H1 (cell line): ENCODE measurements at regions not wholly inside any gene's neighbourhood (a gene's known extent, or its start where the extent isn't known, plus 50 kb on each side); places are given as distances from the start of the nearest gene placed in this dataset.

Experiments
- CBX5 ChIP-seq: fragments of 300-800, 300-1000 bp; sonication (generic); IDR thresholded peaks from 2 replicates; pipeline ENCODE4 v1.7.1; 2016; ENCODE audit warnings: antibody characterized with exemption, low read length, low read depth
- EP300 ChIP-seq, 2 experiments: IDR thresholded peaks; 1 replicate in 1 of 2; 2 replicates in 1 of 2; pipeline ENCODE4 v1.6.1; 2011 to 2012; ENCODE audit warnings: low read depth in 2 of 2, low read length in 2 of 2, mild to moderate bottlenecking in 2 of 2, borderline replicate concordance in 1 of 2, inconsistent platforms in 1 of 2, moderate library complexity in 1 of 2

- no peak for TF ChIP-seq EP300 (IDR thresholded peaks at IDR 0.05; ENCODE audit: borderline replicate concordance in 1 of 2, low read depth in 2 of 2, low read length in 2 of 2)
- no peak for TF ChIP-seq CBX5
- TF ChIP-seq, all 59 proteins: peak for 0
These were observed 625.2 kb upstream of the GBE1 start (continued) for GRCh38 chr3:82386647-82387046.
